Fibroblast of gingiva (primary cell): ENCODE measurements at regions not wholly inside any gene's neighbourhood (a gene's known extent, or its start where the extent isn't known, plus 50 kb on each side); places are given as distances from the start of the nearest gene placed in this dataset.

Source experiments
- DNase-seq: peaks from one replicate; pipeline ENCODE4 v3.0.0-alpha.2; 2011; ENCODE audit warnings: low read depth

DNA sequence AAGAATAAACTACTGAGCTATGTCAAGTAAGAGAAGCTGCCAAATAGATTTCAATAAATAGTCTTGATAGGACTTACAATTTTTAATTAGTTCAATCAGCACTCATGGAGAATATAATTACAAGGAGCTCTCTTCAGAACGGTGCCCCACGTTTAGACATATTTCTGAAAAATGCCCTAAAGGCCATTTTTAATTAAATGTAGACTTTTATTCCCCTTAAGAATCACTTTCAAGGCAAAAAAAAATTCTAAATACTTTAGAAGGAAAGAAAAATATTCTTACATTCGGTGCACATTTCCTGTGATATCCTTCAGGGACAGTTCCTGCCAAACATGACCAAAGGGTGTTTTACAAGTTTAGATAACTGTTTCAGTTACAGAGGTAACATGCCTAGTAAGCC is 202.5 kb upstream of the CDH7 start:
- DNase-seq: no peak

DNA sequence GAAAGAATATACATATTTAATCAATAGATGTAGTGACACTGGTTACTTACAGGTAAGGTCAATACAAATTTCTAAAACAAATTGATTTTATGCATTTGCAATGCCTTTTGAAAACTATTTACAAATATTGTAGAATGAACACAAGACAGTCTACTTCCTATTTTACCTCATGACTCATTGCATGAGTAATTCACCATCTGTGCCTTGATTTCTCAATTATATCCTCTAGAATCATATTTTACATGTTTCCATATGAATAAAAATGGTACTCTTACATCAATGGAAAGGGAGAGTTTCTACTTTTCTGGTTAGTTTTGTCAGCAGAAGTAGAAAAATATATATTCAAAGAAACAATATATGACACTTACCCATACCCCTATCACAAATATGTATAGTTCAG is 203.8 kb upstream of the CDH7 start:
- no peak for DNase-seq

GRCh38 chr18:65544701-65545100 is 206.1 kb upstream of the CDH7 start:
- DNase-seq: no peak

DNA sequence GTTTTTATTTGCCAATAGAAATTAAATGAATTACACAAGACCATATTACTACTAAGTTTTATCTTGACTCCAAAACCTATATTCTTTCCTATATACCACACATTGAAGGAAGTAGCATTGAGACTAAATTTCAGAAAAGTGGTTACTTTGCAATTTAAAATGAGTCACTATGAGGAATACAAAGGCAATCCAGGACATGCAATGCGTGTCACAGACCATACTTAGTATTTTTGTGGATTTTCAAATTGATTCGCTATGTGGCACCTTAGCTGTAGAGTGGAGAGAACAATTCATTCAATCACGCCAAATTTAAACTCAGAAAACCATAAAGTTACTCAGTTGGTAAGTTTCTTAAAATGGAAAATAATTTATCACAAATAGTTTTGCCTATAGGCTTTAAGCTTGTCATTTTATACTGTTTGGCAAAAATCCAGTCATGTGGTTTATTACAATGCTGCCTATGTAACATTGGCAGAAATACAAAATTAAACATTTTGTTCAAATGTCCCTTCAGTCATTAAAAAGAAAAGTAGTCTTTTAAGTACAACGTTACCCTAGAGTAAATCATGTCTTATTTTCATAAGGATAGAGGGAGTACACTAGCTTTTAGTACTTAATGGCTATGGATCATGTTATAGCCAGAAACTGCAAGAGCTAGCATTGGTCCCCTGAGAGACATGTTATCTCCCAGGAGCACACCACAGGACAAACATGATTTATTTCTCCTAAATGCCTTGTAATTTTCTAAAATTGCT is 222.8 kb upstream of the CDH7 start:
- DNase-seq: no peak

DNA sequence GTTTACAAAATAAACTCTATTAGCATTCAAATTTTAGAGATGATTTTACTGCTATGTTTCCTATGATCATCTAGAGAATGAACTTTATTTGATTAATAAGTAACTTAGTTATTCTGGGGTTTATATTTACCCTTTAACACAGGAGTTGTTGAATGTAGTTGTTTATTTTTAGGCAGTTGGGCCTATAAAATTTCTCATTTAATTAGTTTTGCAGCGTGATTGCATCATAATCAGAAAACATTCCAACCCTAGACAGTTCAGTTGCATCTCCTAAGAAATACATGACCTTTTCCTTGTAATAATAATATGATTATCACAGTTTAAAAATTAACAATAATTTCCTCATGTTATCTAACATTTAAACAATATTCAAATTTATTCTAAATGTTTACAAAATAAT is 224.7 kb upstream of the CDH7 start:
- DNase-seq: no peak

DNA sequence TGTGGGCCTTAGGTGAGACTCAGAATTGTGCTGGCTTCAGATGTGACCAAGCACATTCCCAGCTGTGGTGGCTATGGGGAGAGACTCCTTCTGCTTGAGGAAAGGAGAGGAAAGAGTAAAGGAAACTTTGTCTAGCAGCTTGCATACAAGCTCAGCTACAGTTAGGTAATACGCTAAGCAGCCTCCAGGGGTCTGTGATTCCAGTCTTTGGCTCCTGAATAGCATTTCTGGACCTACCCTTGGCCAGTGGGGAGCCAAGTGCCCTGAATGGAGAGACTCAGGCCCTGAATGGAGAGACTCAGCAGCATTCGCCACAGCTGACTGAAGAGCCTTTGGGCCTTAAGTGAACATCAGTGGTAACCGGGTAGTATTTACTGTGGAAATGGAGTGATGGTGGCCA is 227.4 kb upstream of the CDH7 start:
- DNase-seq: no peak

DNA sequence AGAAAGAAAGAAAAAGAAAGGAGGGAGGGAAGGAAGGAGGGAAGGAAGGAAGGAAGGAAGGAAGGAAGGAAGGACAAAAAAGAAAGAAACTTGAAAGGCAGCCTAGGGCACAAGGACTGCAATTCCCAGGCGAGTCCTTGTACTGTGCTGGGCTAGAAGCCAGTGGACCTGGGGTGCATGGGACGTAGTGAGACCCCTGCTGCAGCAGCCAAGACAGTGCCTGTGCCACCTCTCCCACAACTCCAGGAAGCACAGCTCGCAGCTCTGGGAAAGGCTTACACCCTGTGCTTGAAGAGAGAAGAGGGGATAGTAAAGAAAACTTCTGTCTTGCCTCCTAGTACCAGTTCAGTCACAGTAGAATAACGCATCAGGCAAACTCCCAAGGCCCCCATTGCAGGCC is 227.9 kb upstream of the CDH7 start:
- no peak for DNase-seq

- no peak for DNase-seq
Observed at GRCh38 chr18:65516209-65516608, 234.6 kb upstream of the CDH7 start.

GRCh38 chr18:65498605-65499004 is 252.2 kb upstream of the CDH7 start:
- no peak for DNase-seq

- DNase-seq: no peak
Observed at GRCh38 chr18:65487569-65487968, 263.2 kb upstream of the CDH7 start.

DNA sequence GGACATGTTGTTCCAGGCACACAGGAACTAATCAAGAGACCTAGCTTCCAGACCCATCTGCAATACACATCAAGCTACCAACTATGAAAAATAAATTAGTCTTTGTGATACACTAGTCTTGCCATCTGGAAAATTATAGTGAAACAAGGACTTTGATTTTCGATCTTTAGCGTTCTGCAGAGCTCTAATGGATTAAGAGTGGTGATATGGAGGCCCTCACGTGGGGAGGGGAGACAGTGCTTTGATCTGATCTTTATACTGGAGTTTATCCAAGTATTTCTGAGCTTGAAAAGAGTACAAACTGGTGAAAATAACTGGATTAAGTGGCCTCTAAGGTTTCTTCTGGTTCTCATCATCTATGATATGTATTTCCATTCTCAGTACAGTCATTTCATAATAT is 273.4 kb upstream of the CDH7 start:
- DNase-seq: no peak

DNA sequence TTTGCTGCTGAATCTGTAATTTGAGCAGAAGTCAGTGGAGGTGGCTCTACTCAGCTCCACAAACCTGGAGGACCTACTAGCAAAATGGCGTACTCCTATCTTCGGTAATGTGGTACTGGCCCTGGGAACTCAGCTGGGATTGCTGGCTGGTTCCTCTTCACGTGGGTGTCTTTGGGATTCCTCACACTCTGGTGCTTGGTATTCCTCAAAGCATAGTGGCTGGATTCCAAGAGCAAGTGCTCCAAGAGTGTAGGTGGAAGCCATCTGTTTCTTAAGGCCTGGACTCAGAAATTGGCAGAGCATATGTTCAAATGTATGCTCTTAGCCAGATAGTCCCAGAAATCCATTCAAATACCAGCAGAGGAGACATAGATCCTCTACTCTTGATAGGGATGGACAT is 281.9 kb upstream of the CDH7 start:
- DNase-seq: no peak

GRCh38 chr18:65464361-65464760 is 286.5 kb upstream of the CDH7 start:
- no peak for DNase-seq

DNA sequence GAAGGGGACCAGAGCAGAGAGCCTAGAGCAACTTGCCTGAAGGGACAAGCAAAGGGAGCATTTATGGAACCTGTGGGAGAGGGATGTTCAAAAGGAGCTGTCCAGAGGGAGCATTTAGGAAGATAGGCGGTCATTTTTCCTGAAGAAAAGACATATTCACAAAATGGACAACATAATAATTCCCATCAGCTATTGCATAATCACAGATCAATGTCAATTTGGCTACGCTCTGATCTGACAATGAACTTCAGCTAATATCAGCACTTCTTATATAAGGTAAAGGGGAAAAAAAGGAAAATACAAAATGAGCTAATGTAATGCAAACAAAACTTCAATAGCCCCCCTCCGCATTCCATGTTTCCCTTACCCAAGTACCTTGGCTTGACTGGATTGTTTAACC is 291.1 kb upstream of the CDH7 start:
- DNase-seq: no peak

- no peak for DNase-seq
Observed at GRCh38 chr18:65458871-65459270, 291.9 kb upstream of the CDH7 start.

DNA sequence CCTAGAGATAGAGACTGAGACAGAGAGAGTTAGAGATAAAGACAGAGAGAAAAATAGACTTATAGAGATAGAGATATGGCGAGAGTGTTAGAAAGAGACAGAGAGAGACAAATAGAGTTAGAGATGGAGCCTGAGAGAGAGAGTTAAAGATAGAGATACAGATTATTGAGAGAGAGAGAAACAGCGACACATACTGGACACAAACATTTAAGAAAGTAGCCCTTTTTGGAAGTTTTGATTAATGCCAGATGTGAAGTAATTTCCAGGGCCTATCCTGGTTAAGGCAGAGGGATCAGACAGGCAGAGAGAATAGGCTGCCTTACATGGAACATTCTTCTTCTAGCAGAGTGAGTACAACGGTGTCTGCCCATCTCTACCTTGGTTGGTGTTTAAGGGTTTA is 311.6 kb upstream of the CDH7 start:
- peak; percentile 0 for DNase-seq

GRCh38 chr18:65436430-65436829 is 314.4 kb upstream of the CDH7 start:
- DNase-seq: no peak

- DNase-seq: no peak
Observed at GRCh38 chr18:65435534-65435933, 315.3 kb upstream of the CDH7 start.

- DNase-seq: no peak
Observed at GRCh38 chr18:65429601-65430000, 321.2 kb upstream of the CDH7 start.

DNA sequence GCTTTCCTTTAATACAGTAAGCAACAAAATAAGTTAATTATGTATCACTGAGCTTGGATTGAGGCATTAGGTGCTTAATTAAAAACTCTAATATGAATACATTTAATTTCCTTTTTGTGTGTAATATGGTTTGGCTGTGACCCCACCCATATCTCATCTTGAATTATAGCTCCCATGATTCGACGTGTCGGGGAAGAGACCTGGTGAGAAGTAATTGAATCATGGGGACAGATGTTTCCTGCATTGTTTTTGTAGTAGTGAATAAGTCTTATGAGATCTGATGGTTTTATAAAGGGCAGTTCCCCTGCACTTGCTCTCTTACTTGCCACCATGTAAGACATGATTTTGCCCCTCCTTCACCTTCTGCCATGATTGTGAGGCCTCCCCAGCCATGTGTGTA is 325.4 kb upstream of the CDH7 start:
- no peak for DNase-seq

GRCh38 chr18:65423776-65424175 is 327.0 kb upstream of the CDH7 start:
- no peak for DNase-seq

GRCh38 chr18:65422544-65423136 is 328.2 kb upstream of the CDH7 start:
- DNase-seq: no peak

DNA sequence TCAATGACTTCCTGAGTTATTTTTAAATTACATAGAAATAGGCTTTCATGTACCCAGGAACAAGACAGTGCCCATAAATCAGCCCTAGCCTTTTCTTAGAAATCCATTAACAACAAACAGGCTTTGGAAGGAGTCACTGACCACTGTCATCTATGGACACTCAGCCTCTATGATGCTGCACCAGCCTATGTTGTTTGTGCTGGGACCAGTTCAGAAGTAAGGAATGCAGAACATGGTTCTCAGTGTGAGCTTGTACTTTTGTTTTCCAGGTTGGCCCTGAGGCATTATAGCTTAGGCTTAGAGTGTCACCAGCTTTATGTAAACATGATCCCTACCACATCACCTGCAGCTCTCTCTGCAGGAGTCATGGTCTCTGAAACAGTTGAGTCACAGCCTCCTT is 335.7 kb upstream of the CDH7 start:
- DNase-seq: no peak

GRCh38 chr18:65414501-65414900 is 336.3 kb upstream of the CDH7 start:
- no peak for DNase-seq
